Lung (tissue), 11 donors: ENCODE measurements at regions not wholly inside any gene's neighbourhood (a gene's known extent, or its start where the extent isn't known, plus 50 kb on each side); places are given as distances from the start of the nearest gene placed in this dataset.

Source experiments
- ATAC-seq: fragments of 200-7000 bp; cut with Tn5 transposase; one replicate; pipeline ENCODE4 v1.9.1; 2020; ENCODE audit warnings: moderate number of reproducible peaks; ENCODE audit not compliant: insufficient read depth, low FRiP score
- DNase-seq, 3 donors: peaks; one replicate each; pipeline ENCODE4 v3.0.0-alpha.2; 2013 to 2017
- H3K27ac ChIP-seq, 2 donors: one replicate each; pipeline ENCODE4 v1.5.1; 2013; ENCODE audit warnings: mild to moderate bottlenecking in 2 of 2, moderate library complexity in 2 of 2, control low read depth in 1 of 2, inconsistent platforms in 1 of 2, low read depth in 1 of 2, low read length in 1 of 2
- H3K27me3 ChIP-seq, 3 donors: one replicate each; pipeline ENCODE4 v1.5.1; 2013; ENCODE audit warnings: low read length in 2 of 3; ENCODE audit not compliant: control insufficient read depth in 3 of 3, insufficient read depth in 3 of 3
- H3K36me3 ChIP-seq, 4 donors: one replicate each; pipeline ENCODE4 v1.5.1; 2013; ENCODE audit warnings: low read length in 4 of 4, mild to moderate bottlenecking in 1 of 4, moderate library complexity in 1 of 4; ENCODE audit not compliant: control insufficient read depth in 4 of 4, insufficient read depth in 4 of 4
- H3K4me1 ChIP-seq, 5 donors: one replicate each; pipeline ENCODE4 v1.5.1; 2013; ENCODE audit warnings: low read length in 5 of 5, mild to moderate bottlenecking in 2 of 5, moderate library complexity in 1 of 5; ENCODE audit not compliant: control insufficient read depth in 5 of 5, insufficient read depth in 5 of 5
- H3K4me3 ChIP-seq: one replicate; pipeline ENCODE4 v1.5.1; 2013; ENCODE audit warnings: mild to moderate bottlenecking, control low read depth, moderate library complexity
- H3K9ac ChIP-seq, 2 donors: one replicate each; pipeline ENCODE4 v1.5.1; 2013; ENCODE audit warnings: low read length in 2 of 2, control low read depth in 1 of 2; ENCODE audit not compliant: insufficient read depth in 1 of 2
- H3K9me3 ChIP-seq, 4 donors: one replicate each; pipeline ENCODE4 v1.5.1; 2013; ENCODE audit warnings: low read length in 3 of 4, mild to moderate bottlenecking in 1 of 4, moderate library complexity in 1 of 4; ENCODE audit not compliant: control insufficient read depth in 4 of 4, insufficient read depth in 3 of 4
- CTCF ChIP-seq: IDR thresholded peaks from 2 replicates; pipeline ENCODE4 v1.5.1; 2012; ENCODE audit warnings: mild to moderate bottlenecking; ENCODE audit errors: control extremely low read depth, extremely low read depth
- WGBS, 2 donors: extraction: QIAGEN DNeasy Blood & Tissue Kit; methylation state at CpG; one replicate each; pipeline ENCODE4 v1.1.7; 2013; 5-methylcytosine and 5-hydroxymethylcytosine counted together
- donor health status: control.
- donor health status: control.
- donor health status: Bipolar disorder and iron deficiency.
- donor health status: healthy.
- donor health status: DM: yes; HTN: yes; CAD: no.

GRCh38 chr5:88130211-88130815 is 138.3 kb downstream of the TMEM161B start:
- no peaks in the 10 kb centered on the region for H3K4me1 ChIP-seq
- no peak overlapping the region for H3K4me3 ChIP-seq
- ATAC-seq (no peak), DNase-seq (no peak)
- peaks cover 0 to 5% (median under 1%) of the 10 kb centered on the region in 4 donors for H3K9me3 ChIP-seq
- H3K9ac ChIP-seq: no peak overlapping the region
- no peaks in the 10 kb centered on the region for H3K27me3 ChIP-seq
- no peaks in the 10 kb centered on the region for H3K36me3 ChIP-seq
- 94 to 96% methylated on average over 5 of the region's 5 CpGs for WGBS, 2 donors
- H3K27ac ChIP-seq: no peak overlapping the region
- no peak for TF ChIP-seq CTCF

DNA sequence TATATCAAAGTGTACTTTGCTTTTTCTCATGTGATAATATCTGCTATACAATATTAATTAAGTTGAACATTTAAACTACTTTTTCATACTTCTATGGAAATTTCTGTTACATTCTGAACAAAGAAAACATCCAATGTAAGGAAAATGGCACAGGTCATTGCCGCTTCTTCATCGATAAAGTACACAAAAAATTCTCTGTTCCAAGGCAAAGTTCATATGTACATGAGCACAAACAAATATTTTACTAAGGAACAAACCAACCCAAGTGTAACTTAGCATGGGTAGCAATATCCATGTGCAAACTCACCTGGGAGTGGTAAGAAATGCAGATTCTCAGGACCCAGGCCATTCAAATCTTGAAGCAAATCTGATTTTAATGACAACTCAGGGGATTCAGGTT is 139.8 kb downstream of the TMEM161B start:
- DNase-seq (no peak), ATAC-seq (no peak)
- TF ChIP-seq CTCF: no peak
- Histone ChIP-seq H3K27me3 (no peaks in the 10 kb centered on the region), H3K4me1 (no peaks in the 10 kb centered on the region), H3K9me3 (peaks cover 0 to 5% (median under 1%) of the 10 kb centered on the region in 4 donors), H3K36me3 (no peaks in the 10 kb centered on the region), H3K27ac (no peak overlapping the region), H3K4me3 (no peak overlapping the region), H3K9ac (no peak overlapping the region)
- 94 to 95% methylated on average over 2 of the region's 2 CpGs for whole genome bisulfite sequencing, 2 donors

GRCh38 chr5:88119535-88120125 is 149.0 kb downstream of the TMEM161B start:
- no peak for DNase-seq
- Histone ChIP-seq H3K27me3 (no peaks in the 10 kb centered on the region), H3K4me1 (no peaks in the 10 kb centered on the region), H3K4me3 (no peak overlapping the region), H3K27ac (no peak overlapping the region), H3K9me3 (peaks cover 0 to 2% (median 0%) of the 10 kb centered on the region in 4 donors), H3K36me3 (no peaks in the 10 kb centered on the region), H3K9ac (no peak overlapping the region)
- no peak for TF ChIP-seq CTCF
- no peak for ATAC-seq
- 91% methylated on average over 4 of the region's 4 CpGs for WGBS, 2 donors

DNA sequence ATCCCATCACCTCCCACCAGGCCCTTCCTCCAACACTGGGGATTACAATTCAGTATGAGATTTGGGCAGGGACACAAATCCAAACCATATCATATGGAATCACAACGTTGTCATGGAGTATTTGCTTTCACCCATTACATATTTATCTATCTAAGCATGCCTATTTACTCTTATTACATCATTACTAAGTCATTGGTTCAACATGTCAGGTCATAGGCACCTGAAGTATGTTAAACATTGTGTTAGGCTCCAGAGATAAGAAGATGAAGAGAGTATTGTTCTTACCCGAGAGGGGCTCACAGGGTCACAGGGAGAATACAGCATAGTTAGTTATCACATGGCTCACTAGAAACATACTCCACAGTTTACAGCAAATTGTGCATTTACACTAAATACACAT is 150.5 kb downstream of the TMEM161B start:
- H3K4me1 ChIP-seq: no peaks in the 10 kb centered on the region
- H3K9ac ChIP-seq: no peak overlapping the region
- no peaks in the 10 kb centered on the region for H3K36me3 ChIP-seq
- H3K9me3 ChIP-seq: peaks cover 0 to 2% (median 0%) of the 10 kb centered on the region in 4 donors
- WGBS, 2 donors: 43 to 44% methylated on average over 2 of the region's 2 CpGs
- no peak overlapping the region for H3K4me3 ChIP-seq
- no peak overlapping the region for H3K27ac ChIP-seq
- ATAC-seq: no peak
- H3K27me3 ChIP-seq: no peaks in the 10 kb centered on the region
- TF ChIP-seq CTCF: no peak
- no peak for DNase-seq
